NCI-H2171 (cell line): ENCODE measurements at regions not wholly inside any gene's neighbourhood (a gene's known extent, or its start where the extent isn't known, plus 50 kb on each side); places are given as distances from the start of the nearest gene placed in this dataset.

ENCODE experiments used
- DNase-seq: peaks from one replicate; lab custom pipeline; 2025; lab: John Stamatoyannopoulos, UW

DNA sequence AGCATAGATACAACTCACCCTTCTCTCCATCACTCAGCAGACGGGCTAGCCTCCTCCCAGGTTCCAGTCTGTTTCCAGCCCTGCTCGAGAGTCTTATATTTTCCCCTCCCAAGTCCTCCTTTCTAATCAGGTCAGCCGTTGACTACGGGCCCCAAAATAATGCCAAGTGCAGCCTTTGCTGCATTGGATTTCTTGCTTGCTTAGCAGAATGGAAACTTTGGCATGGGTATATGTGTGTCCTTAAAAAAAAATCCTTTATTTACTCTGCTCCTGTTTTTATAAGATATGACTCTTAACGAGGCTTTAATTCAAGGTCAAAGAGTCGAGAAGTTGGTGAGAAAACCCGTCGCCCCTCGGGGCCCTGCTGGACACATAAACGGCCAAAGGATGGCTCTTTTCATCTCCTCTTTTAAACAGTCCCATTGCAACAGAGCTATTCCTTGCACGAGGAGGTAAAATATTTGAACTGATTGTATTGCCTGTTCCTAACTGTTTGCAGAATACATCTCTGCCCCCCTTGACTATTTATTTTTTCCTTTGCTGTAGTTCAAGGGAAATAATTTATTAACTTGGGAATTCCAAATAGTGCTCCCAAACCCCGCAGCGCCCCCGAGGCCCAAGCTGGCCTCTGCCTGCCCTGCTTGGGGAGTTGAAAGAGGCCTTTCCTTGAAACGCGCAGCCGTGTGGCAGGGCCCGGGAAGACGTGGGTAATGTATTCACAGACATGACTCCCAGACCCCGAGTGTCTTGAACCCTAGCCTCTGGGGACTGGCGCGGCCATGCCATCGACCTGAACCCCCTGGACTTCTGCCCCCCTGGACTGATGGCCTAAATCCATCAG, 156.5 kb upstream of the MYL2 start:
- DNase-seq: no peak

GRCh38 chr12:111076199-111076598, 155.8 kb upstream of the MYL2 start:
- no peak for DNase-seq

GRCh38 chr12:111074965-111075364, 154.6 kb upstream of the MYL2 start:
- DNase-seq: peak; percentile 74

DNA sequence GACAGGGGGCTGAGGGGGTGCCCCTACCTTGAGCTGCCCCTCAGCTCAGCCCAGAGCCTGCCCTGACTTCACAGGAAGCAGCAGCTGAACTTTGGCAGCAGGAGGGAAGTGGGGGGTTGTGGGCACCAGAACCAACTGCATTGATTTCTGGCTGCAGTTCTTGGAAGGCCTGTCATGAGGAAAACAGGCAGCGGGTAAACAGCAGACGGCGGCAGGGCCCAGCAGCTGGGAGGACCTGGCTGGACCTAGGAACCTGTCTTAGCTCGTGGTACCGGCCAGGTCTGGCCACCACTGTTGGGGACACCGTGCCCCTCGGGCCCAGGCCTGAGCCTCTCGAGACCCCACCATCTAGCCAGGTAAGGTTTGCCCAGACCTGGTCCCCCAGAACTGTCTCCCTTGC, 154.2 kb upstream of the MYL2 start:
- peak; percentile 44 for DNase-seq

GRCh38 chr12:111073370-111073769, 153.0 kb upstream of the MYL2 start:
- DNase-seq: no peak

- no peak for DNase-seq
Measured at GRCh38 chr12:111072299-111072698, 151.9 kb upstream of the MYL2 start.

- DNase-seq: no peak
Measured at GRCh38 chr12:111069886-111070285, 149.5 kb upstream of the MYL2 start.

DNA sequence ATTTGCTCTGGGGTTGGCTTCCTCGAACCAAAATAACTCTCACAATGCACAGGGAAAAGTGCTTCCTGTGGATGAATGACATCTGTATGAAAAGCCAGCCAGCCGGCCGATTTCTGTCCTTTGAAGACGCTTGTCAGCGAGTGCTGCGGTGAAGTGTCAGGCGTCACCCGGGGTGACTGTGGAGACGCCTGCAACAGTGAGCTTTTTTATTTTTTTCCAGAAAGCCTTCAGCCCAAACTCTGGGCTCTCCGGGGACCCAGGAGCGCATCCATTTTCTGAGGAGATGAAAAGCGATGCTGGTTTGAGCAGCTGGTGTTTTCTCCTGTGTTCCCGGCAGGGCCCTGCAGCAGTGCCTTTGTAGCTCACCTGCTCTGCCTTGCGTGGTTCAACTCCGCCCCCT, 147.9 kb upstream of the MYL2 start:
- DNase-seq: peak; percentile 96

- DNase-seq: no peak
Measured at GRCh38 chr12:111067498-111067897, 147.1 kb upstream of the MYL2 start.

DNA sequence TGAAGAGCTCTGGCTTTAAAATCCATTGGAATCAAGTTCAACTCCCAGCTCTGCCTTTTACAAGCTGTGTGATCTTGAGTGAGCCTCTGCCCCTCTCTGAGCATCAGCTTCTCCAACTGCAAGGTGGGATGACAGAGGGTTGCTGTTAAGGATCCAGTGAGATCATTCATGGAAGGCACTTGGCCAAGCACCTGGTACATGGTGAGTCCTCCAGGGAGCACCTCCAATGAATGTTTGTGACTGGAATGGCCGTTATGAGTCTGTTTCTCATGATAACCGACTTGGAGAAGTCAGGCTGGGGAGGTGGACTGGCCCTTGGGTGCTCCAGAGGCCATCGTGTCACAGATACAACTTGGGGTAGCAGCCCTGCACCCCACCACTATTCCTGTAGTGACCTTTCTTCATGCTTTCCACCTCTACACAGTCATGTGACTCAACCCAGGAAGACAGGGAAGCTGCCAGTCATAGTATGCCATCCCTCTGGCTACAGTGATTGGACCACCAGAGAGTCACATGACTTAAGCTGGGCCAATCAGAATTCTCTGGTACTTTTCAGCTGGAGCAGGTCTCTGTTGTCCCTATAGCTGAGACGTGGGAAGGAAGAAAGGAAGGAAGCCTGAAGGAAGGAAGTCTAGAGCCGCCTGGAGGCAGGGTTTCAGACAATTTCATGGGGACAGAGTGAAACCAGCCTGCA, 146.5 kb upstream of the MYL2 start:
- peak; percentile 16 for DNase-seq

GRCh38 chr12:111064982-111065381, 144.6 kb upstream of the MYL2 start:
- DNase-seq: no peak

GRCh38 chr12:111064154-111064553, 143.8 kb upstream of the MYL2 start:
- no peak for DNase-seq

DNA sequence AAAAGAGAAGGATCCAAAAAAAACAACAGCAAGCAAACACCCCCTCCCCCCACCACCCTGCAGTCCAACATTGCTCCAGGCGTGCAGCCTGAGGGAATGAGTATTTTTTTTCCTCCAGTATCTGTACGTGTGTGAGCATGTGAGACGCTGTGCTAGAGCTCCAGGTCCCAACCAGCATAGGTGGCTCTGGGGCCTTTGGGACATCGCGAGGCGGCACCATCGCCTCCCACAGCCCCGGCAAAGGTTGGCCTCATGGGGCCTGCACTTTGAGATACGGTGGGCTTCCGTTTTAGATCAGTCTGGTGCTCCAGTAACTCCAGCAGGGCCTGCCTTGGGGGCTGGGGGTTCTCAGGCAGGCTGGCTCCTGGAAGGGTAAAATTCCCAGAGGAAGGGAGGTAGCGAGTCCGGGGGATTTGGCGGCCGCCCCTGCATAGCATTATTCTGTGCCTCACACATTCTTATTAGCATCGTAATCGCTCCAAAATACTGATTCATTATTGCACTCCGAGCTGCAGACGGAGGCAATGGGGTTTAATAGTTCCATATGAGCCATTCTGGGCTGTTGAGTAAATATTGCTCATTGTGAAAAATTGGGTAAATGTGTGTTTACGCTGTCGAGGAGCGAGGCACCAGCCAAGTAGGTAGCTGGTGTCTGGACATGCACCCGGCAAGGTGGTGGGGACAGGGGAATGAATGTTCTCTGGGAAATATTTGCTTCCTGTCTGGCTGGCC, 143.1 kb upstream of the MYL2 start:
- peak; percentile 7 for DNase-seq

GRCh38 chr12:111057701-111058425, 137.5 kb upstream of the MYL2 start:
- no peak for DNase-seq

- DNase-seq: no peak
Measured at GRCh38 chr12:111056618-111057521, 136.5 kb upstream of the MYL2 start.

- no peak for DNase-seq
Measured at GRCh38 chr12:111055181-111055880, 135.0 kb upstream of the MYL2 start.

GRCh38 chr12:111048991-111049390, 128.6 kb upstream of the MYL2 start:
- DNase-seq: no peak

GRCh38 chr12:111046896-111047295, 126.5 kb upstream of the MYL2 start:
- no peak for DNase-seq

GRCh38 chr12:111045941-111046340, 125.6 kb upstream of the MYL2 start:
- DNase-seq: no peak

DNA sequence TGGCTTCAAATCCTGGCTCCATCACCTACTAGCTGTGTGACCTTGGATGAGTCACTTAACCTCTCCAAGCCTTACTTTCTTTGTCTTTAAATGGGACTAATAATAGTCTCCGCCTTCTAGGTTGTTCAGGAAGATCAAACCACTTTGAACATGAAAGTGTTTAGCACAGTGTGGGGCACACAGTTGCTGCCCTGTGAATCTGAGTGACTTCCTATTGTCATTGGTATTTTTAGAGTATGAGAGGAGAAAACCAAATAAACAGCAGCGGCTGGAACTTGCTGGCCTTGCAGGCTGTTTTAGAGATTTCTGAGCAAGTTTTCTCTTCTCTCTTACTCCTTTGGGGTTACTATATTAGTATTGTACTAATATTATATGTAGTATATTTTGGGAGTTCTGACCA, 120.7 kb upstream of the MYL2 start:
- no peak for DNase-seq
